SK-N-SH treated with all-trans-retinoic acid at 6 μM for 48 hours (cell line): ENCODE measurements at regions not wholly inside any gene's neighbourhood (a gene's known extent, or its start where the extent isn't known, plus 50 kb on each side); places are given as distances from the start of the nearest gene placed in this dataset.

Source experiments
- ATAC-seq: fragments of 200-7000 bp; cut with Tn5 transposase; 3 replicates; pipeline ENCODE4 v1.9.1; 2020; ENCODE audit warnings: mild to moderate bottlenecking, moderate library complexity
- BACH2 ChIP-seq: fragments of 250-450 bp; sonication (Bioruptor Pico); IDR thresholded peaks from 2 replicates; pipeline ENCODE4 v1.9.0; 2021; ENCODE audit warnings: mild to moderate bottlenecking, borderline replicate concordance
- CSDC2 ChIP-seq: fragments of 250-450 bp; sonication (Bioruptor Pico); IDR thresholded peaks from 2 replicates; pipeline ENCODE4 v1.5.0; 2020; ENCODE audit warnings: mild to moderate bottlenecking, moderate library complexity
- ESRRG ChIP-seq: fragments of 250-450 bp; sonication (Bioruptor Pico); IDR thresholded peaks from 2 replicates; pipeline ENCODE4 v1.6.1; 2021; ENCODE audit warnings: mild to moderate bottlenecking
- GLIS3 ChIP-seq: fragments of 250-450 bp; sonication (Bioruptor Pico); IDR thresholded peaks from 2 replicates; pipeline ENCODE4 v1.5.0; 2020; ENCODE audit warnings: mild to moderate bottlenecking, moderate library complexity
- ISL1 ChIP-seq: fragments of 250-450 bp; sonication (Bioruptor Pico); IDR thresholded peaks from 2 replicates; pipeline ENCODE4 v2.1.2; 2022; ENCODE audit warnings: mild to moderate bottlenecking, moderate library complexity
- OSR1 ChIP-seq: fragments of 250-450 bp; sonication (Bioruptor Pico); IDR thresholded peaks from 2 replicates; pipeline ENCODE4 v1.8.0; 2022; ENCODE audit warnings: moderate library complexity, mild to moderate bottlenecking, inconsistent platforms
- PPARA ChIP-seq: fragments of 250-450 bp; sonication (Bioruptor Pico); IDR thresholded peaks from 2 replicates; pipeline ENCODE4 v1.5.0; 2020; ENCODE audit warnings: mild to moderate bottlenecking, borderline replicate concordance
- SNAI2 ChIP-seq: fragments of 250-450 bp; sonication (Bioruptor Pico); IDR thresholded peaks from 2 replicates; pipeline ENCODE4 v1.5.0; 2020; ENCODE audit warnings: mild to moderate bottlenecking, moderate library complexity
- TCF4 ChIP-seq: fragments of 250-450 bp; sonication (Bioruptor Pico); IDR thresholded peaks from 2 replicates; pipeline ENCODE4 v1.8.0; 2021; ENCODE audit warnings: mild to moderate bottlenecking, moderate library complexity, borderline replicate concordance
- TOX ChIP-seq: fragments of 250-450 bp; sonication (Bioruptor Pico); IDR thresholded peaks from 2 replicates; pipeline ENCODE4 v1.8.0; 2021; ENCODE audit warnings: mild to moderate bottlenecking, moderate library complexity, borderline replicate concordance
- ZC3H10 ChIP-seq: fragments of 250-450 bp; sonication (Bioruptor Pico); IDR thresholded peaks from 2 replicates; pipeline ENCODE4 v1.5.1; 2021; ENCODE audit warnings: mild to moderate bottlenecking, moderate library complexity
- ZFP3 ChIP-seq: fragments of 250-450 bp; sonication (Bioruptor Pico); IDR thresholded peaks from 2 replicates; pipeline ENCODE4 v1.5.0; 2020; ENCODE audit warnings: mild to moderate bottlenecking, moderate library complexity
- ZFP30 ChIP-seq: fragments of 450-650 bp; formaldehyde crosslinking; IDR thresholded peaks from 2 replicates; pipeline ENCODE4 v1.5.0; 2022; ENCODE audit warnings: mild to moderate bottlenecking, moderate library complexity
- ZNF565 ChIP-seq: fragments of 450-650 bp; formaldehyde crosslinking; conservative IDR thresholded peaks from 2 replicates; pipeline ENCODE4 v1.5.0; 2020; ENCODE audit warnings: low read depth, mild to moderate bottlenecking, moderate library complexity
- ZNF70 ChIP-seq: fragments of 450-650 bp; formaldehyde crosslinking; IDR thresholded peaks from 2 replicates; pipeline ENCODE4 v1.5.0; 2020; ENCODE audit warnings: mild to moderate bottlenecking, moderate library complexity
- TF ChIP-seq, protein P1 (sequence below): fragments of 250-450 bp; sonication (Bioruptor Pico); IDR thresholded peaks from 2 replicates; pipeline ENCODE4 v1.5.1; 2020; ENCODE audit warnings: low read depth, mild to moderate bottlenecking, moderate library complexity
- TF ChIP-seq, protein P2 (sequence below): fragments of 250-450 bp; sonication (Bioruptor Pico); IDR thresholded peaks from 2 replicates; pipeline ENCODE4 v1.8.0; 2021; ENCODE audit warnings: low read depth, mild to moderate bottlenecking, moderate library complexity, borderline replicate concordance
- TF ChIP-seq, protein P3 (sequence below): fragments of 250-450 bp; sonication (Bioruptor Pico); IDR thresholded peaks from 2 replicates; pipeline ENCODE4 v1.5.1; 2021; ENCODE audit warnings: mild to moderate bottlenecking, moderate library complexity
- TF ChIP-seq, protein P4 (sequence below): fragments of 250-450 bp; sonication (Bioruptor Pico); IDR thresholded peaks from 2 replicates; pipeline ENCODE4 v1.8.0; 2020; ENCODE audit warnings: mild to moderate bottlenecking, moderate library complexity, borderline replicate concordance

DNA sequence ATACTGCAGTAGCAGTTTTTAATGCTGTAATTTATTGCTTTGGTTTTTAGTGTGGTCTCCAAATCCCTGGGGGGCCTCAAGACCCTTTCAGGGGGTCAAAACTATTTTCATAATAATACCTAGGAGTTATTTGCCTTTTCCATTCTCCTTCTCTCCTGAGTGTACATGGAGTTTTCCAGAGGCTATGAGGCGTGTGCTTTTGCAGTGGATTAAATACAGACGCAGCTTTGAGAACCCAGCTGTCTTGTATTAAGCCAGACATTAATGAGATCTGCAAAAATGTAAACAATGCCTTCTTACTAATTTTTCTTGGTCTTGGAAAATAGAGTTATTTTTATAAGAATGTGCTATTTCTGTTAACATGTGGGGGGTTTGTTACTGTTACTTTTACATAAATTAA, 68.6 kb downstream of the SLC25A47 start:
- no peak for TF ChIP-seq ZC3H10 (CRISPR knock-in tag)
- no peak for TF ChIP-seq ZFP3 (CRISPR knock-in tag)
- TF ChIP-seq ZFP30 (CRISPR knock-in tag): no peak
- TF ChIP-seq GLIS3 (CRISPR knock-in tag): no peak
- TF ChIP-seq, protein P1, sequence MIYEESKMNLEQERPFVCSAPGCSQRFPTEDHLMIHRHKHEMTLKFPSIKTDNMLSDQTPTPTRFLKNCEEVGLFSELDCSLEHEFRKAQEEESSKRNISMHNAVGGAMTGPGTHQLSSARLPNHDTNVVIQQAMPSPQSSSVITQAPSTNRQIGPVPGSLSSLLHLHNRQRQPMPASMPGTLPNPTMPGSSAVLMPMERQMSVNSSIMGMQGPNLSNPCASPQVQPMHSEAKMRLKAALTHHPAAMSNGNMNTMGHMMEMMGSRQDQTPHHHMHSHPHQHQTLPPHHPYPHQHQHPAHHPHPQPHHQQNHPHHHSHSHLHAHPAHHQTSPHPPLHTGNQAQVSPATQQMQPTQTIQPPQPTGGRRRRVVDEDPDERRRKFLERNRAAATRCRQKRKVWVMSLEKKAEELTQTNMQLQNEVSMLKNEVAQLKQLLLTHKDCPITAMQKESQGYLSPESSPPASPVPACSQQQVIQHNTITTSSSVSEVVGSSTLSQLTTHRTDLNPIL (CRISPR knock-in tag): no peak
- peak; percentile 88 for TF ChIP-seq TCF4 (CRISPR knock-in tag)
- TF ChIP-seq, protein P2, sequence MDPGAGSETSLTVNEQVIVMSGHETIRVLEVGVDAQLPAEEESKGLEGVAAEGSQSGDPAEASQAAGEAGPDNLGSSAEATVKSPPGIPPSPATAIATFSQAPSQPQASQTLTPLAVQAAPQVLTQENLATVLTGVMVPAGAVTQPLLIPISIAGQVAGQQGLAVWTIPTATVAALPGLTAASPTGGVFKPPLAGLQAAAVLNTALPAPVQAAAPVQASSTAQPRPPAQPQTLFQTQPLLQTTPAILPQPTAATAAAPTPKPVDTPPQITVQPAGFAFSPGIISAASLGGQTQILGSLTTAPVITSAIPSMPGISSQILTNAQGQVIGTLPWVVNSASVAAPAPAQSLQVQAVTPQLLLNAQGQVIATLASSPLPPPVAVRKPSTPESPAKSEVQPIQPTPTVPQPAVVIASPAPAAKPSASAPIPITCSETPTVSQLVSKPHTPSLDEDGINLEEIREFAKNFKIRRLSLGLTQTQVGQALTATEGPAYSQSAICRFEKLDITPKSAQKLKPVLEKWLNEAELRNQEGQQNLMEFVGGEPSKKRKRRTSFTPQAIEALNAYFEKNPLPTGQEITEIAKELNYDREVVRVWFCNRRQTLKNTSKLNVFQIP (CRISPR knock-in tag): no peak
- TF ChIP-seq TOX: no peak
- ATAC-seq: peak; percentile 86

DNA sequence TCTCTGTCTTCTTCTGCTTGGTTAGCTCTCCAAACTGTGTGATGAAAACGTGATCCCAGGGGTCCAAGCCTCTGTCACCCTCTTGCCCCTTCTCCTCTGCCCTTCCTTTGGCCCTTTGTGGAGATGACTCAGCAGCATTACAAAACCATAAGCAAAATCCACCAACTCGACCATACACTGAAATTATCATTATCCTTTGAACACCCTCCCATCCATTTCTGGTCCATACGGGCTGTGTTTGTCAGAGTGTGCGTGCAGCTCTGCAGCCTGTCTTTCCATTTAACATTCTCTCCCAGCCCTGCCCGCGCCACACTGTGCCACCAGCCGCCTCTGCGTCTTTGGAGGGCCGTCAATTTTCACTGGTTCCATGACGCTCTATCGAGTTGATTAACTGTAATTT, 69.2 kb downstream of the SLC25A47 start:
- ATAC-seq: no peak; the same call in none of the 3 replicates
- TF ChIP-seq GLIS3 (CRISPR knock-in tag) (no peak), ZC3H10 (CRISPR knock-in tag) (no peak)
- TF ChIP-seq, protein P3, sequence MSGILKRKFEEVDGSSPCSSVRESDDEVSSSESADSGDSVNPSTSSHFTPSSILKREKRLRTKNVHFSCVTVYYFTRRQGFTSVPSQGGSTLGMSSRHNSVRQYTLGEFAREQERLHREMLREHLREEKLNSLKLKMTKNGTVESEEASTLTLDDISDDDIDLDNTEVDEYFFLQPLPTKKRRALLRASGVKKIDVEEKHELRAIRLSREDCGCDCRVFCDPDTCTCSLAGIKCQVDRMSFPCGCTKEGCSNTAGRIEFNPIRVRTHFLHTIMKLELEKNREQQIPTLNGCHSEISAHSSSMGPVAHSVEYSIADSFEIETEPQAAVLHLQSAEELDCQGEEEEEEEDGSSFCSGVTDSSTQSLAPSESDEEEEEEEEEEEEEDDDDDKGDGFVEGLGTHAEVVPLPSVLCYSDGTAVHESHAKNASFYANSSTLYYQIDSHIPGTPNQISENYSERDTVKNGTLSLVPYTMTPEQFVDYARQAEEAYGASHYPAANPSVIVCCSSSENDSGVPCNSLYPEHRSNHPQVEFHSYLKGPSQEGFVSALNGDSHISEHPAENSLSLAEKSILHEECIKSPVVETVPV: no peak

DNA sequence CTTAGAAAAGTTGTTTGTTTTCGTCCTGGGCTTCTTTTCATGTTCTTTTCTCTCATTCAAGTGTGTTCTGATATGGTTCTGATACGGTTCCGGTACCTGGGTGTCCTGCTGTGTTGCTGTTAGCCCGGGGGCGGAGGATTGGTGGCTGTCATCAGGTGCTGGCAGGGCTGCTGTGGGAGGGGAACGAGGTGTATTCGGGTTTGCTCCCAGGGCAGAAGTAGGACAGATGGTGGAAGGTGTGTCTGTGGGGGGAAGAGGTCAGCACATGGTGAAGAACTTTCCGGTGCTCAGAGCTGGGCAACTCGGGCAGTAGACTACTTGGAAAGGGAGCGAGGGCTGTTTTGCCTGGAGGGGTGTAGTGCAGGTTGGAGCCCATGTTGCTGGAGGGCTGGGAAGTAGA, 70.2 kb downstream of the SLC25A47 start:
- ATAC-seq: no peak
- TF ChIP-seq, protein P1 (CRISPR knock-in tag): no peak
- TF ChIP-seq PPARA (CRISPR knock-in tag) (no peak), ISL1 (CRISPR knock-in tag) (no peak), GLIS3 (CRISPR knock-in tag) (no peak), ZC3H10 (CRISPR knock-in tag) (no peak), CSDC2 (CRISPR knock-in tag) (no peak), ZNF70 (CRISPR knock-in tag) (no peak), ESRRG (CRISPR knock-in tag) (no peak), SNAI2 (no peak), BACH2 (CRISPR knock-in tag) (no peak), OSR1 (no peak), TOX (no peak), ZNF565 (CRISPR knock-in tag) (no peak)
- TF ChIP-seq, protein P2 (CRISPR knock-in tag): no peak
- TF ChIP-seq, protein P4, sequence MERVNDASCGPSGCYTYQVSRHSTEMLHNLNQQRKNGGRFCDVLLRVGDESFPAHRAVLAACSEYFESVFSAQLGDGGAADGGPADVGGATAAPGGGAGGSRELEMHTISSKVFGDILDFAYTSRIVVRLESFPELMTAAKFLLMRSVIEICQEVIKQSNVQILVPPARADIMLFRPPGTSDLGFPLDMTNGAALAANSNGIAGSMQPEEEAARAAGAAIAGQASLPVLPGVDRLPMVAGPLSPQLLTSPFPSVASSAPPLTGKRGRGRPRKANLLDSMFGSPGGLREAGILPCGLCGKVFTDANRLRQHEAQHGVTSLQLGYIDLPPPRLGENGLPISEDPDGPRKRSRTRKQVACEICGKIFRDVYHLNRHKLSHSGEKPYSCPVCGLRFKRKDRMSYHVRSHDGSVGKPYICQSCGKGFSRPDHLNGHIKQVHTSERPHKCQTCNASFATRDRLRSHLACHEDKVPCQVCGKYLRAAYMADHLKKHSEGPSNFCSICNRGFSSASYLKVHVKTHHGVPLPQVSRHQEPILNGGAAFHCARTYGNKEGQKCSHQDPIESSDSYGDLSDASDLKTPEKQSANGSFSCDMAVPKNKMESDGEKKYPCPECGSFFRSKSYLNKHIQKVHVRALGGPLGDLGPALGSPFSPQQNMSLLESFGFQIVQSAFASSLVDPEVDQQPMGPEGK (CRISPR knock-in tag): no peak
